Smooth muscle cell (in vitro differentiated cells): ENCODE measurements at regions not wholly inside any gene's neighbourhood (a gene's known extent, or its start where the extent isn't known, plus 50 kb on each side); places are given as distances from the start of the nearest gene placed in this dataset.

Experiments
- DNase-seq: peaks from one replicate; lab custom pipeline; 2025; ENCODE audit not compliant: unreplicated experiment; lab: John Stamatoyannopoulos, UW
- H2AFZ ChIP-seq: fragments of 200-600 bp; sonication (generic); 2 replicates; pipeline ENCODE4 v1.6.0; 2016; ENCODE audit warnings: antibody characterized with exemption, low read depth, mild to moderate bottlenecking
- H3F3A ChIP-seq: fragments of 200-600 bp; sonication (generic); 2 replicates; pipeline ENCODE4 v1.6.0; 2017; ENCODE audit warnings: antibody characterized with exemption, low read depth
- H3K27ac ChIP-seq: fragments of 200-600 bp; sonication (generic); 2 replicates; pipeline ENCODE4 v1.5.1; 2016; ENCODE audit warnings: low read depth, mild to moderate bottlenecking
- H3K27me3 ChIP-seq: fragments of 200-600 bp; sonication (generic); 2 replicates; pipeline ENCODE4 v1.6.1; 2016; ENCODE audit warnings: low read depth, mild to moderate bottlenecking
- H3K36me3 ChIP-seq: fragments of 200-600 bp; sonication (generic); 2 replicates; pipeline ENCODE4 v1.5.1; 2016; ENCODE audit warnings: low read depth
- H3K4me1 ChIP-seq: fragments of 200-600 bp; sonication (generic); 2 replicates; pipeline ENCODE4 v1.5.1; 2016; ENCODE audit warnings: low read depth
- H3K4me2 ChIP-seq: fragments of 200-600 bp; sonication (generic); 2 replicates; pipeline ENCODE4 v1.6.0; 2016; ENCODE audit warnings: mild to moderate bottlenecking
- H3K4me3 ChIP-seq: fragments of 200-600 bp; sonication (generic); 2 replicates; pipeline ENCODE4 v1.5.1; 2016; ENCODE audit warnings: mild to moderate bottlenecking
- H3K79me2 ChIP-seq: fragments of 200-600 bp; sonication (generic); 2 replicates; pipeline ENCODE4 v1.6.0; 2016; ENCODE audit warnings: low read depth, mild to moderate bottlenecking
- H3K9ac ChIP-seq: fragments of 200-600 bp; sonication (generic); 2 replicates; pipeline ENCODE4 v1.6.0; 2016; ENCODE audit warnings: low read depth
- H3K9me3 ChIP-seq: fragments of 200-600 bp; sonication (generic); replicated peaks from 2 replicates; pipeline ENCODE4 v1.5.1; 2016; ENCODE audit warnings: low read depth
- H4K20me1 ChIP-seq: fragments of 200-600 bp; sonication (generic); 2 replicates; pipeline ENCODE4 v1.6.0; 2016; ENCODE audit warnings: low read depth
- CTCF ChIP-seq: fragments of 200-600 bp; sonication (generic); IDR thresholded peaks from 2 replicates; pipeline ENCODE4 v1.5.1; 2017; ENCODE audit warnings: borderline replicate concordance, mild to moderate bottlenecking, antibody characterized with exemption; ENCODE audit not compliant: insufficient read depth, poor library complexity, severe bottlenecking
- WGBS: methylation state at CpG from one replicate; pipeline ENCODE4 v1.1.7; 2016; ENCODE audit warnings: low lambda C conversion rate; 5-methylcytosine and 5-hydroxymethylcytosine counted together

DNA sequence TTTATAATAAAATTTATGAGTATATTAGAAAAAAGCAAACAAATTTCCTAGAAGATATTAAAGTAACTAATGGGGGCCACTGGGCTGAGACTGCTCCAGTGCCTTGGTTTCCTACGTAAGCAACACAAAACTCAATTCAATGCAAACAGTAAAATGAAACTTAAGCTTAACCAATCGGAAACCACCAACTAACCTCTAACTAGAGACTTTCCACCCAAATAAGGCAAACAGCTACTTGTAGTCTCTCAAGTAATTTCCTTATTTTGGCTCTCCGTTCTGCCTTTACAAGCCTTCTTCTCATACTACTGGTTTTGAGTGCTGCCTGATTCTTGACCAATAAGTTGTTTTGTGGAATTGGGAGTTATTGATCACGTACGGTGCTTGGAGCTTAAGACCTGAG, 167.3 kb upstream of the VEGFC start:
- Histone ChIP-seq H3F3A (no peaks in the 10 kb centered on the region), H3K4me1 (peaks cover 13% of the 10 kb centered on the region), H2AFZ (peak overlapping the region; percentile 35), H3K4me2 (no peak overlapping the region), H3K27me3 (no peaks in the 10 kb centered on the region), H3K4me3 (no peak overlapping the region), H3K79me2 (no peaks in the 10 kb centered on the region), H3K36me3 (no peaks in the 10 kb centered on the region), H4K20me1 (no peaks in the 10 kb centered on the region), H3K9ac (no peak overlapping the region), H3K27ac (no peak overlapping the region), H3K9me3 (peaks cover 4% of the 10 kb centered on the region)
- no peak for DNase-seq
- no peak for TF ChIP-seq CTCF
- WGBS = 81% methylated on average over 5 of the region's 5 CpGs

DNA sequence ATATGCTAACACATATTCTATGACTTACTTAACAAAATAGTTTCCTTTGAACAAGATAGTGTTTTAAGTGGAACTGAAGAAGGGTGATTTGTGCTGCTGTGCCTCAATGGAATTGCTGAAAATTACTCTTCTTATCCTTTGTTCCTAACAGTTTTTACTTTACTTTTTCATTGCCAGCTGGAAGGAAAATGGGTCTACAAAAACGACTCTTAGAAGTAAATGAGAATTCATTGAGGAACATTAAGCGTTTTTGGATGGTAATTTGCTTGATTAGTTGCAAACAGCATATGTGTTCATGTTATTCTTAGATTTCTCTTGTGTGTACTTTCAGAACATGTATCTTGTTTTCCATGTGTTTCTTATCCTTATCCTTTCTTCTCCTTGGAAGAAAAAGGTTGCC, 170.4 kb upstream of the VEGFC start:
- Histone ChIP-seq H3K4me1 (peaks cover 5% of the 10 kb centered on the region), H3K27ac (no peak overlapping the region), H3F3A (no peaks in the 10 kb centered on the region), H3K4me2 (no peak overlapping the region), H3K27me3 (no peaks in the 10 kb centered on the region), H3K79me2 (no peaks in the 10 kb centered on the region), H2AFZ (no peak overlapping the region), H3K4me3 (no peak overlapping the region), H3K36me3 (no peaks in the 10 kb centered on the region), H3K9ac (no peak overlapping the region), H3K9me3 (no peaks in the 10 kb centered on the region), H4K20me1 (no peaks in the 10 kb centered on the region)
- WGBS = 72% methylated on average over 2 of the region's 2 CpGs
- TF ChIP-seq CTCF = no peak
- DNase-seq = no peak

DNA sequence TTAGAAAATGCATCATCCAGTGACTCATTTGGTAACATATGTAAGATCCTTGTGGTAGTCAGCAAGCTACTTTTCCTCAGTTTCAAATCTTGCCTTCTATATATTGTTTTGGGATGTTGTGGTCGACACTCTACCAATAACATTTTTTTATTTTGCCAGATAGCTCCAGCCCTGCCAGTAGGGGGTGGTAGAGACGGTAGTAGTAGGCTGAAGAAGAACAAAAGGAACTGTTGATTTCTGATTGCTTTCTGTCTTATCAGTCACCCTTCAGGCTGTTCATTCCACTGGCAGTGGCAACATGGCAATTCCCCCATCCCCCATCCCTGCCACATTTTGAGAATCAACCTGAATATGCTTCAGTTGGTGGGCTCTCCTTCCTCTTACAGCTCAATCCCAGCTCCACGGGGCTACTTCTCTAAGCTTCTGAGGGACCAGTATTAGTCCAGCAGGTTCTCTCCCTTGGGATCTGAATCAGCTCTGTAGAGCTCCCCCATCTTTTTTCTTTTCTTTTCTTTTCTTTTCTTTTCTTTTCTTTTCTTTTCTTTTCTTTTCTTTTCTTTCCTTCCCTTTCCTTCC, 171.5 kb upstream of the VEGFC start:
- Histone ChIP-seq H4K20me1 (no peaks in the 10 kb centered on the region), H3K4me3 (no peak overlapping the region), H3K27ac (no peak overlapping the region), H3K4me2 (no peak overlapping the region), H3K9ac (no peak overlapping the region), H3K4me1 (no peaks in the 10 kb centered on the region), H3K9me3 (no peaks in the 10 kb centered on the region), H2AFZ (no peak overlapping the region), H3F3A (no peaks in the 10 kb centered on the region), H3K27me3 (no peaks in the 10 kb centered on the region), H3K79me2 (no peaks in the 10 kb centered on the region), H3K36me3 (no peaks in the 10 kb centered on the region)
- TF ChIP-seq CTCF = peak; percentile 21
- no peak for DNase-seq
- 71% methylated on average over 3 of the region's 3 CpGs for WGBS

DNA sequence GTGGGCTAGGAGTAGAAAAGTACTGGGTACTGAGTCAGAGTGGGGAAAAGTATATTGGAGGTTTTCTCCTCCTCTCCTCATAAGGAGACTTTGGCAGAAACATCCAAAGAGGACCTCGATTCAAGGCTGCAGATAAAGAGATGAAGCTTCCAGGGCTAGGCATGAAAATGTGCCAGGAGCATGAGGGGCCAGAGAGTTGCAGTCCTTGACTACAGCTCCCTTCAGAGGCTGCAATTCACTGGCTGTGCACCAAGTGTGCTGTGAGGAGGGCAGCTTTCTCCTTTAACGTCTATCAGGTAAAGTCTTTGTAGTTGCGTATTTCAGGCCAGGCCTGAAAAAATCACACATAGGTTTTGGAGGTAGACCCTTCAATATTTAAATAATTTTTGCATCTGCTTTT, 174.9 kb upstream of the VEGFC start:
- H3K36me3 ChIP-seq = no peaks in the 10 kb centered on the region
- DNase-seq = no peak
- H3K4me1 ChIP-seq = no peaks in the 10 kb centered on the region
- H3K27ac ChIP-seq = no peak overlapping the region
- no peak overlapping the region for H3K4me2 ChIP-seq
- H3K79me2 ChIP-seq = no peaks in the 10 kb centered on the region
- 76% methylated on average over 3 of the region's 3 CpGs for WGBS
- no peak overlapping the region for H3K4me3 ChIP-seq
- no peaks in the 10 kb centered on the region for H3K27me3 ChIP-seq
- no peak overlapping the region for H3K9ac ChIP-seq
- no peak overlapping the region for H2AFZ ChIP-seq
- H3K9me3 ChIP-seq = no peaks in the 10 kb centered on the region
- TF ChIP-seq CTCF = no peak
- no peaks in the 10 kb centered on the region for H3F3A ChIP-seq
- H4K20me1 ChIP-seq = no peaks in the 10 kb centered on the region
